Prostate gland (tissue), 2 donors: ENCODE measurements at regions not wholly inside any gene's neighbourhood (a gene's known extent, or its start where the extent isn't known, plus 50 kb on each side); places are given as distances from the start of the nearest gene placed in this dataset.

Source experiments
- DNase-seq: peaks from one replicate; pipeline ENCODE4 v3.0.0-alpha.2; 2019; ENCODE audit warnings: low spot score
- H3K27ac ChIP-seq, 2 donors: fragments of 200-600 bp; sonication (generic); 2 replicates each; pipeline ENCODE4 v1.5.1; 2017 to 2019
- H3K27me3 ChIP-seq: fragments of 200-600 bp; sonication (generic); replicated peaks from 2 replicates; pipeline ENCODE4 v1.5.1; 2019; ENCODE audit not compliant: insufficient read depth
- H3K36me3 ChIP-seq, 2 donors: fragments of 200-600 bp; sonication (generic); 1 replicate in 1 of 2; 2 replicates in 1 of 2; pipeline versions ENCODE4 v1.5.1 to v1.8.1; 2017 to 2019
- H3K4me1 ChIP-seq: fragments of 200-600 bp; sonication (generic); replicated peaks from 2 replicates; pipeline ENCODE4 v1.5.1; 2019
- H3K4me3 ChIP-seq, 2 donors: fragments of 200-600 bp; sonication (generic); 2 replicates each; pipeline ENCODE4 v1.5.1; 2017 to 2019
- H3K9me3 ChIP-seq: fragments of 200-600 bp; sonication (generic); 2 replicates; pipeline ENCODE4 v1.5.1; 2017
- POLR2A ChIP-seq: fragments of 450-650 bp; IDR thresholded peaks from one replicate; pipeline ENCODE4 v1.6.1; 2016; ENCODE audit warnings: antibody characterized with exemption, mild to moderate bottlenecking
- POLR2AphosphoS5 ChIP-seq: sonication (generic); formaldehyde crosslinking; IDR thresholded peaks from one replicate; pipeline ENCODE4 v1.6.1; 2017; ENCODE audit warnings: antibody characterized with exemption
- WGBS: methylation state at CpG from one replicate; pipeline ENCODE4 v1.1.5; 2018; 5-methylcytosine and 5-hydroxymethylcytosine counted together
- intact Hi-C: fragments of 100-400 bp; cut with DNase I; formaldehyde crosslinking; loops from one replicate; pipeline ENCODE4 v1.14.2; 2022
- TF ChIP-seq, protein P1 (sequence below), 4 experiments: fragments of 200-600 bp in 2 of 4; fragments of 450-650 bp in 2 of 4; sonication (generic) in 2 of 4; IDR thresholded peaks; 1 replicate in 3 of 4; 2 replicates in 1 of 4; pipeline ENCODE4 v1.5.1; 2016 to 2019; ENCODE audit warnings: antibody characterized with exemption in 4 of 4, mild to moderate bottlenecking in 2 of 4, moderate library complexity in 2 of 4

DNA sequence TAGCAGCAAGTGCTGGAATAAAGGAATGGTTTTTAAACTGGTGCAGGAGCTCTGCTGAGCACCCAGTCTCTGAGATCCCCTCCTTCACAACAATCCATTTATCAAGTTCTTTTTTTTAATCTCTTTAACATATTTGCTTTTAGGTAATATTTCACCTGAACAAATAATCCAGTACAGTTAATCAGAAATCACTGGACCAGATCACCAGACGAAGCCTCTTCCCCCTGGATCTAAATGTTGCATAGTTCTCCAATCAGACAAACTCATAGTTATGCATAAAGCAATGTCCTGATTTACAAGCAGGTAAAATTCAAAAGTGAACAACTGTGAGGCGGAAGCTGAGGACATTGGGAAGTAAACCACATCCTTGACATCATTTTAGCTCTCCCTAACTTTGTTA, 657.7 kb upstream of the RORB start:
- H3K4me1 ChIP-seq, result no peaks in the 10 kb centered on the region
- TF ChIP-seq POLR2AphosphoS5, result no peak
- TF ChIP-seq, protein P1, sequence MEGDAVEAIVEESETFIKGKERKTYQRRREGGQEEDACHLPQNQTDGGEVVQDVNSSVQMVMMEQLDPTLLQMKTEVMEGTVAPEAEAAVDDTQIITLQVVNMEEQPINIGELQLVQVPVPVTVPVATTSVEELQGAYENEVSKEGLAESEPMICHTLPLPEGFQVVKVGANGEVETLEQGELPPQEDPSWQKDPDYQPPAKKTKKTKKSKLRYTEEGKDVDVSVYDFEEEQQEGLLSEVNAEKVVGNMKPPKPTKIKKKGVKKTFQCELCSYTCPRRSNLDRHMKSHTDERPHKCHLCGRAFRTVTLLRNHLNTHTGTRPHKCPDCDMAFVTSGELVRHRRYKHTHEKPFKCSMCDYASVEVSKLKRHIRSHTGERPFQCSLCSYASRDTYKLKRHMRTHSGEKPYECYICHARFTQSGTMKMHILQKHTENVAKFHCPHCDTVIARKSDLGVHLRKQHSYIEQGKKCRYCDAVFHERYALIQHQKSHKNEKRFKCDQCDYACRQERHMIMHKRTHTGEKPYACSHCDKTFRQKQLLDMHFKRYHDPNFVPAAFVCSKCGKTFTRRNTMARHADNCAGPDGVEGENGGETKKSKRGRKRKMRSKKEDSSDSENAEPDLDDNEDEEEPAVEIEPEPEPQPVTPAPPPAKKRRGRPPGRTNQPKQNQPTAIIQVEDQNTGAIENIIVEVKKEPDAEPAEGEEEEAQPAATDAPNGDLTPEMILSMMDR (IDR thresholded peaks at IDR 0.05), result no peak
- TF ChIP-seq POLR2A, result no peak
- H3K9me3 ChIP-seq, result no peaks in the 10 kb centered on the region
- DNase-seq, result no peak
- H3K27ac ChIP-seq, result no peak overlapping the region
- WGBS, result 54% methylated on average over 2 of the region's 2 CpGs
- intact Hi-C loops, result no loop called here
- H3K27me3 ChIP-seq, result no peaks in the 10 kb centered on the region
- no peak overlapping the region for H3K4me3 ChIP-seq
- H3K36me3 ChIP-seq, result no peaks in the 10 kb centered on the region

DNA sequence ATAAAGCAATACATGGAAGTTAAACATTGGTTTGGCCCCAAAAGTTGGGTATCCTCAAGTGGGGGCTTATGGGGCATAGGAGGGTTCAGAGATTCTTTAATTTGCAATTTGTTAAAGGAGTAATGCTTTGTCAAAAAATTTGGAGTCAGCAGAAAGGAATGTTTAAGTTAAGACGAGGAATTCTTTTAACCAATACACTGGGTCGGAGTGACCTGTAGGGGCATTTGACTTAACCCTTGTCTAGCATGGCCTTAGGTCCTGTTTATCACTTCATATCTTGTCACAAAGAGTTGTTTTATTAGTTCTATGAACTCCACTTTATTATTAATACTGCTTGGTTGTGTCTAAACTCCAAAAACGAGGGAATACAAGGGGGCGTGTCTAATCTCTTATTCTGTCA, 656.1 kb upstream of the RORB start:
- Histone ChIP-seq H3K4me3 (no peak overlapping the region), H3K4me1 (no peaks in the 10 kb centered on the region), H3K9me3 (no peaks in the 10 kb centered on the region), H3K36me3 (no peaks in the 10 kb centered on the region), H3K27me3 (no peaks in the 10 kb centered on the region), H3K27ac (no peak overlapping the region)
- intact Hi-C loops, result no loop called here
- TF ChIP-seq POLR2A (no peak), POLR2AphosphoS5 (no peak)
- TF ChIP-seq, protein P1 (IDR thresholded peaks at IDR 0.05), result no peak
- 89% methylated on average over 4 of the region's 4 CpGs for WGBS
- no peak for DNase-seq

DNA sequence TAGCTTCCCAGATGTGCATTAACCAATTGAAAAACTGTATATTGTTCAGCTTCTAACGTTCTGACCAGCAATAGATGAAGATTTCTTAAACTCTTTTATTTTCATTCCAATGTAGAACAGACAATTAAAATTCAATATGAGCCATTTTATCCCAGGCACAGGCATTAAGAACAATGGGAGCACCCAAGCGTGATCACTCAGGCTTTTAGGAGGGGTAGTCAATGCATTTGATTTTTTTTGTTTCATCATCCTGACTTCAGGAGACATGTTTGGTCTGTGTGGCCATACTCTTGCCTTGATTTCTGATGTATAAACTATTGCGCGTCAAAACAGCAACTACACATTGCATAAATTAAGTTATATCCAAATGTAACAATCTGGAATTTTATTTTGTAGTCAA, 653.0 kb upstream of the RORB start:
- H3K27ac ChIP-seq, result no peak overlapping the region
- TF ChIP-seq POLR2A (no peak), POLR2AphosphoS5 (no peak)
- TF ChIP-seq, protein P1 (IDR thresholded peaks at IDR 0.05), result no peak
- H3K4me1 ChIP-seq, result no peaks in the 10 kb centered on the region
- H3K27me3 ChIP-seq, result no peaks in the 10 kb centered on the region
- no peaks in the 10 kb centered on the region for H3K36me3 ChIP-seq
- no peak for DNase-seq
- H3K4me3 ChIP-seq, result no peak overlapping the region
- intact Hi-C loops, result no loop called here
- 80% methylated on average over 4 of the region's 4 CpGs for WGBS
- no peaks in the 10 kb centered on the region for H3K9me3 ChIP-seq

DNA sequence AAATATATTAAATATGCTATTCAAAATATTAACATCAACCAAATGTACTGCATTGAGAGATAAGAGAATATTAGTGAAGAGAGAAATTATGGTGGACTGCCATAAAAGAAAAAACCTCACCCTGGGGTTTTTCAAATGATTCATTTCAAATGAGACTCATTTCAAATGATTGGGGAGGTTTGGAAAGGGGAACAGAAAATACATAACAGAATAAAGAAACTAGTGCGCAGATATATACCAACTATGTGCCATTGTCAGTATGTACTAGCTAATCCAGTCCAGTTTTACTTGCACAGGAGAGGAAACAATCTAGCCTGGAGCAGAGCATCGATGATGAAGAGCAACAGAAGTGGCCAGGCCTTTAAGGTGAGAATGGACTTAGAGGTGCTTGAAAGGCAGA, 651.6 kb upstream of the RORB start:
- intact Hi-C loops, result no loop called here
- no peaks in the 10 kb centered on the region for H3K9me3 ChIP-seq
- H3K27me3 ChIP-seq, result no peaks in the 10 kb centered on the region
- no peak overlapping the region for H3K4me3 ChIP-seq
- H3K36me3 ChIP-seq, result no peaks in the 10 kb centered on the region
- TF ChIP-seq, protein P1 (IDR thresholded peaks at IDR 0.05), result no peak
- no peak for TF ChIP-seq POLR2A
- TF ChIP-seq POLR2AphosphoS5, result no peak
- H3K4me1 ChIP-seq, result no peaks in the 10 kb centered on the region
- no peak for DNase-seq
- H3K27ac ChIP-seq, result no peak overlapping the region
- WGBS, result 90% methylated on average over 2 of the region's 2 CpGs

DNA sequence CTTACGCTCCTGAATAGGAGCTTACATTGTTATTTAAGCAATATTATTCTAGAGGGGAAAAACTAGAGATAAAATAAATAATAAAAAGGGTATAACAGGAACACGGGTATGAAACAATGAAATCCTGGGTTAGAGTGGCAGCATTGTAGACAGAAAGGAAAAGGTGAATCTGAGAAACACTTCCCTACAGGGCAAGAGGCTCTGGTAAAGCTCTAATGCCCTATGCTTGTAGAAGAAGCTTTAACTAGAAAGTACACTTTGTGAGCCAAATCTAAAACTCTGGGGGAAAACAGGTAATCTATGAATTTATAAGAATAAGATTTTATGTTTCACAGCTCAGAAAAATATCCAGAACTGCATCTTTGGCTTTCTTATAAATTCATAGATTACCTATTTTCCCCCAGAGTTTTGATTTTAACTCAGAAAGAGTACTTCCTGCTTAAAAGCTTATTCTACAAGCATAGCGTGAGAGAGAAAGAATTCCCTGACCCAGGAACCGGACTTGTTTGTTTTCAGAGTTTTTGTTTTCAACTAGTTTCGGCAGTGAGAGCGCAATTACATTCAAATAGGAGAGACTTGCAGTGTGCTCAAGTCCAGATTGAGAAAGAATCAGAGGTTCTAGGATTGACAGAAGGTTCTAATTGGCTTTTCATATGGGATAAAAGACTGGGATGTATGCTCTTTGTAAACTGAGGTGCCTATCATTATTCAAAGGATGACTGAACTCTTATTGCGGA, 651.0 kb upstream of the RORB start:
- Histone ChIP-seq H3K4me3 (no peak overlapping the region), H3K4me1 (no peaks in the 10 kb centered on the region), H3K27ac (no peak overlapping the region), H3K36me3 (no peaks in the 10 kb centered on the region), H3K27me3 (no peaks in the 10 kb centered on the region), H3K9me3 (no peaks in the 10 kb centered on the region)
- no peak for DNase-seq
- no peak for TF ChIP-seq POLR2A
- no peak for TF ChIP-seq POLR2AphosphoS5
- TF ChIP-seq, protein P1 (IDR thresholded peaks at IDR 0.05), result no peak
- intact Hi-C loops, result no loop called here
- WGBS, result 69% methylated on average over 7 of the region's 7 CpGs
